HG03064 (cell line): ENCODE measurements at regions not wholly inside any gene's neighbourhood (a gene's known extent, or its start where the extent isn't known, plus 50 kb on each side); places are given as distances from the start of the nearest gene placed in this dataset.

Experiments used
- ATAC-seq: cut with Tn5 transposase; IDR thresholded peaks from one replicate; pipeline ENCODE4 v1.9.1; 2021; ENCODE audit warnings: low read depth; ENCODE audit not compliant: unreplicated experiment

DNA sequence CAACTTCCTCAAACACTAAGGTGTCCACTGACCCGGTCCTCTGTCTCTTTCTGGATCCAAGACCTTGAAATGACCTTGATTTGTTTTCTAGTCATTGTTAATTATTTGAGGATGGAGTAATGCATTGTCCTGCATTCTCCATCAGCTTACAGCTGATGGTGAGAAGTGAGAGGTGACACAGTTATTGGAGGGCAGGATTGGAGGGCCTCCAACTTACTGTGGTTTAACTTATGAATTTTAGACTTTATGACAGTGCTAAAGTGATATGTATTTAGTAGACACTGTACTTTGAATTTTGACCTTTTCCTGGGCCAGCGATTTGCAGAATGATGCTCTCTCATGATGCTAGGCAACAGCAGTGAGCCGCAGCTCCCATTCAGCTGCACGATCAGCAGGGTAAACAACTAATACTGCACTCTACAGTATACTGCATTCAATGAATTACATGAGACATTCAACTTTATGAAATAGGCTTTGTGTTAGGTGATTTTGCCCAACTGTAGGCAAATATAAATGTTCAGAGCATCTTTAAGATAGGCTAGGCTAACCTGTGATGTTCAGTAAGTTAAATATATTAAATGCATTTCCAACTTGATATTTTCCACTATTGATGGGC, 200.0 kb upstream of the MEX3C start:
- no peak for ATAC-seq

DNA sequence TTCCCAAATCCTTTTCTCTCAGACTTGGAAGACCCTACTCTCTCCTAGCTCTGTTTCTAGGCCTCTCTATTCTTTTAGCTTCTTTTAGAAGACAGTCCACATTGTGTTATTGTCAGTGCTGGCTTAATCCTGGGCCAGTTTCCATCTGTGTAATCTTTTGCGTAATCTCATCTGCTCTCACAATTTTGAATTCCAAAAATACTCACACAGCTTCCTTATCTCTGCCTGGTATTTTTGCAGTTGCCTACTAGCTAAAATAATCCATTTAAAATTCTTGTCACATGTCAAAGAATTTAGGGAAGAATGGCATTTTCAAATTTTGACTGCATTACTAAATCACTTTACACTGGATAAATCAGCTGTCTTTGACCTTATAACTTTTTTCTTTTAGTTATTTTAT, 200.6 kb upstream of the MEX3C start:
- ATAC-seq: no peak

DNA sequence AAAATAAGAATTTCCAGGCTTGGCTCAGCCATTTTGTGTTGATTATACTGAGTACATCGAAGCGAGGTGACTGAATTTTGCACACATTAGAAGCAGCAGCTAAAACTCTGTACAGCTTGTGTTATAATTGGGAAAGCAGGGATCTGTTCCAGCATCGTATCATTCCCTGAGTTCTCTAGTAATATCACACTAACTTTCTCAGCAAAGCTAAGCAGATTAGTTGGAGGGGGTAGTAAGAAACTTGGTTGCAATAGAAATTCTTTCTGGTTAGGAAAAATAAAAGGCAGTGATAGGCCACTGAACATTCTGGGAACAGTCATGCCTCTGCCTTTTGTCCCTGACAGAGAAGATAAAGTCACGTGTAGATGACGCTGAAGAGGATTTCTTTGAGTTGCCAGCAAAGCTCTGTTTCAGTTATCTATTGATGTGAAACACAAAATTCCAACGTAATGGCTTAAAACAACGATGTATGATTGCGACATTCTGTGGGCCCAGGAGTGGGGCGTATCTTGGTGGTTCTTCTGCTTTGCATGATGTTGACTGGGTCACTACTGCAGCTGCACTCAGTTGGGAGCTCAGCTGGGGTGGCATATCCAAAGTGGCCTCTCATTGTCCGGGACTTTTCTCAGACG, 202.1 kb upstream of the MEX3C start:
- no peak for ATAC-seq

DNA sequence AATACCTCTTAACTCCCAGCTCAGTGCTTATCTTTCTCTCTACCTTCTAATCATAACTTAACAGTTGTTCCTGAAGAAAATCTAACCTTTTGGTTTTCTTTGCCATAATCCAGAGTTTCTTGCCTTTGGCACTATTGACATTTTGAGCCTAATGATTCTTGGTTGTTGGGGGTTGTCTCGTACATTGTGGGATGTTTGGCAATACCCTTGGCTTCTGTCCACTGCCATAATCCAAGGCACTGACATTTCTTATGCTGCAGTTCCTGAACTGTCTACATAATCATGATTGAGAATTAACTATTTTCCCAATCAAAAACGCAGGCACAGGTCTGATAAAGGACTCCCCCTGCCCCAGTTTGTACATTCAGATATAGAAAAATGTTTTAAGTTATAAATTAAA, 203.2 kb upstream of the MEX3C start:
- ATAC-seq: no peak

- ATAC-seq: no peak
Observed at GRCh38 chr18:51401912-51402311, 204.4 kb upstream of the MEX3C start.

DNA sequence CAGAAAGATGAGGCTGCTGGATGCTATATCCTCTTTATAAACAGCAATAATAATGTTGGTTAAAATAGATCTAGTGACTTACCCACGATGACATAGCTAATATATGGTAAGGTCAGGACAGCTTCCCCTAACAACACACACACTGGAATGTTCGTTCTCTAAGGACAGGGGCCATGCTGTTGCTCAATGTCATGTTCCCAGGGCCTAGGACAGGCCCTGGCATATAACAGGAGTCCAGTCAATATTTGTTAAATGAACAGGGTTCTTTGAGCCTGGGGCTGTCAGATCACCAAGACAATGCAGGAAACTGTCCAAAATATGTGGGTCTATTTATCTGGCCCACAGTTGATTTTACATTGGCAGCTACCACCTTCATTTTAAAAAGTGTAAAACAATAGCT, 207.1 kb upstream of the MEX3C start:
- no peak for ATAC-seq

DNA sequence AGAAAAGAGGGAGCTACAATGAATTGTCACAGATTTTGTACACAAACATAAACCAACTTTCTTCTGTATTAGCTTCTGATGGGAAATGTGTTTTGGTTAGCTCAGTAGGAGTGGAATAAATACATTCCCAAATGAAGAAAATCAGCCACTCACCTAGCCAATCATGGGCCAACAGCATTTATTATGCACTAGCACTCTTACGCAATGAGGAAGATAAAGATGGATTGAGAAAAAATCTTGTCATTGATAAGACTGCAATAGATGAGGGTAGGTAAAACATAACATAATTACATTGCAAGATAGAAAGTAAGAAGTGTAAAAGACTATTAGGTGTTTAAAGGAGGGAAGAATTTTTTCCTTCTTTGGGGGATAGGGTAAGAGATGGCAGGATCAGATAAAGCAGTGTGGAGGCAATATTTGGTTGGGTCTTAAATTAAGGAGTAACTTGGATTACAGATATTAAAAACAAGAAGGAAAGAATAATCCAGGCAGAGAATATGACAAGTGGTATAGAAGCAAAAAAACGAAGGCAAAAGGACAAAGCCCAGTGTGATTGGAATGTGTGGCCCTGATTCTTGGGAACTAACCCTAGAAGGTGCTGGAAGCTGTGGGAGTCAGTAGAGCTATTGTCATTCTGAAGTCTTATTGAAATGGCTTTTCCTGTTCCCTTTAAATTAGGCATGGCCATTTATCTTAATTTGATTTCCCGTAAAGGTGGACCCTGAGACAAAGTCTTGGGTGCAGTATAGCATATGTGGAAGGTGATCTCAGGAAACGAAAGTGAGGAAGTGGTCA, 208.4 kb upstream of the MEX3C start:
- ATAC-seq: no peak

GRCh38 chr18:51417643-51418483, 220.4 kb upstream of the MEX3C start:
- no peak for ATAC-seq

- ATAC-seq: no peak
Observed at GRCh38 chr18:51425475-51425874, 228.0 kb upstream of the MEX3C start.

DNA sequence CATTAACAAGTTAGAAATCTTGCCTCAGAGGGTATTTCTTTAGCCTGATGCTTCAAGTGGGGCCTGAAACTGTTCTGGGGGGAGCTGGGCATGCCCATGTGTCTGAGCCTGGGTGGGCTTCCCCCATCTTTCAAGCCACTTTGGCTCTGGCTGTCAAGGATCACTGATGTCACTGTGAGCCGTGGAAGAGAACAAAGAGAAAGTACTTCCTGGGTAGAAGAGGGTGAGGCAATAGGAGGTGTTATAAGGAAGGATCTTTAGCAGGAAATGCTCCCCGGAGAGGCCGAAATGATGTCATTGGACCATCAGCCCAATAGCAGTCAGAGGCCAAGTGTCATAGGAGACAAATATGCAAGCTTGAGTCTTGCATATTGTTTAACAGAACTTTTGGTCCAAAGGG, 228.4 kb upstream of the MEX3C start:
- no peak for ATAC-seq

GRCh38 chr18:51426996-51427395, 229.5 kb upstream of the MEX3C start:
- no peak for ATAC-seq

DNA sequence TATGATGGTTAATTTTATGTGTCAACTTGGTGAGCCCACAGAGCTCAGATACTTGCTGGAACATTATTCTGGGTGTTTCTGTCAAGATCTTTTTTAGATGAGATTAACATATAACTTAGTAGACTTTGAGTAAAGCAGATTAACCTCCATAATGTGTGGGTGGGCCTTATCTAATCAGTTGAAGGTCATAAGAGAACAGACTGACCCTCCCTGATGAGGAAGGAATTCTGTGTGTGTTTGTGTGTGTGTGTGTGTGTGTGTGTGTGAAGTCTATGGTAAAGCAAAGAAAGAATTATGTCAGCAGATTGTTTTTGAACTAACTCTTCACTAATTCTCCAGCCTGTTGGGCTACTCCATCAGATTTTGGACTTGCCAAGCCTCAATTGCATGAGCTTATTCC, 232.2 kb upstream of the MEX3C start:
- no peak for ATAC-seq

DNA sequence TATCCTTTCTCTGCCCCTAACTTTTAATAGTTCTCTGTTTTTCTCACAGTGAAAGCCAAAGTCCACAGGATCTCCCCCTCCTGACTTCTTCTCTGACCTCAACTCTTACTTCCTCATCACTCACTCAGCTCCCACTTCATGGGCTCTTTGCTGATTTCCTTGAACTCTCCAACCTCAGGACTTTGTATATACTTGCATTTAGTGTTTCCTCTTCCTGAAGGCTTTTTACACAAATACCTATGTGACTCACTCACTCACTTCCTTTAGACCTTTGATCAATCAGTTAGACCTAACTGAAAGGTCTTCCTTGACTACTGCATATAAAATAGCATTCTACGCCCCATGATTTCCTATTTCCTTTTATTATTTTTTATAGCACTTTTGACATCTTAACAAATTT, 233.1 kb upstream of the MEX3C start:
- ATAC-seq: no peak

DNA sequence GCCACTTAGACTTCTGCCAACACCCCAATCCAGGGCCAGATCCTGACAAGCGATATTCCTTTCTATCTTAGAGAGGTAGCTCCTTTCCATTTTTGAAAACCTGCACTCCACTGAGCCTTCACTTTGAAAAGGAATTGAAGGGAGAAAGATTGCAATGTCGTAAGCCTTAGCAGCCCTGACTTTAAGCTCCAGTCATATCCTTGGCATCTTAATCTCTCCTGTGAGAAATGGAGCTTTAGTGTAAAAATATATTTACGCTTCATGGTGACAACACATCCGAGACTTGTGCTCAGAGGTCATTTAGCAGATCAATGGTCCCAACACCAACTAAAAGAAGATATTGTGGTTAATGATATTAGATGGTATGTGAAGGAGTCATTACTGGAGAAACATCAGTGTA, 235.8 kb upstream of the MEX3C start:
- ATAC-seq: no peak

- ATAC-seq: no peak
Observed at GRCh38 chr18:51433881-51434280, 236.4 kb upstream of the MEX3C start.

GRCh38 chr18:51437280-51438271, 240.1 kb upstream of the MEX3C start:
- no peak for ATAC-seq

DNA sequence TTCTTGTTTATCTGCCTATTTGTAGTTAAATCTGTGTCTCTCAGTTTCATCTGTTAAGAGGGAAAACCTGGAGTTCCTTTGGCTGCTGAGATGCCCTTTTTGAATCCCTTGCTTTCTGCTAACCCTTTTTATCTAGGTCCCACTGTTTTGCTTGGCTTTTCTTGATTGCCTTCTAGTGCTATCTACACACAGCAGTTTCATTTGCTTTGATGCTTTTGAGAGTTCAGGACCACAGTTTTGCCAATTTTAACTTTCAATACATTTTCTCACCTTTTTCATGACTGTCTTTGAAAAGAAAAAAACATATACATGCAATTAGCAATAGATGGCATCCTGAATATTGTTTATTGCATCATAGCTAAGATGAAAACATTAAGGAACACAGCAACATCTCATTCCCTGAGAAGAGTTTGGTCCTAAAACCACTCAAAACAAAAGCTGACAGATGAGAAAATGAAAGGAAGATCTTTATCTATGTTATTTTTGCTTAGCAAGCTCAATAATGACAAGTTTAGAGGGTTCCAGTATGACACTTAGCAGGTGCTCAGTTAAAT, 241.4 kb upstream of the MEX3C start:
- ATAC-seq: no peak

DNA sequence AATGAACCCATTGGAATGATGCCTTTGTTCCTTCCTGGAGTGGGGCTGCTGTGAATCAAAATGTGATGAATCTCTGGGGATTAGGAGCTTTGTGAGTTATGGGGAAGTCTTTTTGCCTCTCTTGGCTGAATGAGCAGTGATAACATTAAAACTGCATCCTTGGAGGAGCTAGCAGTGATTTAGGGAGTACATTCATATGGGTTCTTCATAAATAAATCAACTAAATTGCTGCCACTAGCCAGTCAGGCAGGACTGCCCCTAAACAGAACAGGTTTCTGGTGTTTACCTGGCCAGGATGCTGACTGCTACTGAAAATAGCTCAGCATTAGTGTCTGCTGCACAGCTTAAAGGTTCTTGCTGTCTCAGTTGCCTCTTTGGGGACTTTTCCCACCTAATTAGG, 244.5 kb upstream of the MEX3C start:
- ATAC-seq: no peak

- no peak for ATAC-seq
Observed at GRCh38 chr18:51446571-51447210, 249.2 kb upstream of the MEX3C start.
